ENCODE measurements at regions not wholly inside any gene's neighbourhood (a gene's known extent, or its start where the extent isn't known, plus 50 kb on each side); places are given as distances from the start of the nearest gene placed in this dataset.

DNA sequence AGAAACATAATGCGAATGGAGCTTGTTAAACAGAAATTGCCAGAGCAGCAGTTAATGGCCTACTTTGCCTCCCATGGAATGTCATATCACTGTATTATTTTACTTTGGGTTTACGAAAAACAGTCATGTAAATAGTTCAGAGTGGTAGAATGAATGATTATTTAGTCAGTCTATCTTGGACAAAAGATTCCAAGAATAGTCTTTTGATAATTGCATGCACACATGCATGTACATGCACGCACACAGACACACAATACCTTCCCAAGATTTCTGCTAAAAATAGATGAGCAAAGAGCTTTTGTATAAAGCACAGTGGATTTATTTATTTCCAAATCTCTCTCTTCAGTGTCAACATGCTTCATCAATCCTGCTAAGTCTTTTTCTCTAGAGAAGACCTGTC, 800.7 kb downstream of the DIPK2A start:
- no peak for DNase-seq (ENCODE audit: unreplicated experiment)
- Mint-ChIP-seq H3K9me3 (ENCODE audit: unreplicated experiment) (no peaks in the 10 kb centered on the region), H3K4me3 (ENCODE audit: unreplicated experiment) (no peak overlapping the region), H3K36me3 (ENCODE audit: insufficient read depth, unreplicated experiment) (no peaks in the 10 kb centered on the region), H3K27me3 (ENCODE audit: insufficient read depth, unreplicated experiment) (no peaks in the 10 kb centered on the region), H3K27ac (ENCODE audit: low read depth, unreplicated experiment) (no peak overlapping the region), H3K4me1 (ENCODE audit: insufficient read depth, unreplicated experiment) (no peaks in the 10 kb centered on the region)
- TF ChIP-seq, protein P1, sequence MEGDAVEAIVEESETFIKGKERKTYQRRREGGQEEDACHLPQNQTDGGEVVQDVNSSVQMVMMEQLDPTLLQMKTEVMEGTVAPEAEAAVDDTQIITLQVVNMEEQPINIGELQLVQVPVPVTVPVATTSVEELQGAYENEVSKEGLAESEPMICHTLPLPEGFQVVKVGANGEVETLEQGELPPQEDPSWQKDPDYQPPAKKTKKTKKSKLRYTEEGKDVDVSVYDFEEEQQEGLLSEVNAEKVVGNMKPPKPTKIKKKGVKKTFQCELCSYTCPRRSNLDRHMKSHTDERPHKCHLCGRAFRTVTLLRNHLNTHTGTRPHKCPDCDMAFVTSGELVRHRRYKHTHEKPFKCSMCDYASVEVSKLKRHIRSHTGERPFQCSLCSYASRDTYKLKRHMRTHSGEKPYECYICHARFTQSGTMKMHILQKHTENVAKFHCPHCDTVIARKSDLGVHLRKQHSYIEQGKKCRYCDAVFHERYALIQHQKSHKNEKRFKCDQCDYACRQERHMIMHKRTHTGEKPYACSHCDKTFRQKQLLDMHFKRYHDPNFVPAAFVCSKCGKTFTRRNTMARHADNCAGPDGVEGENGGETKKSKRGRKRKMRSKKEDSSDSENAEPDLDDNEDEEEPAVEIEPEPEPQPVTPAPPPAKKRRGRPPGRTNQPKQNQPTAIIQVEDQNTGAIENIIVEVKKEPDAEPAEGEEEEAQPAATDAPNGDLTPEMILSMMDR (IDR thresholded peaks at IDR 0.05; ENCODE audit: unreplicated experiment): no peak
- no TSS peak for BruUV-seq (replicated peaks)
- CTCF ChIA-PET: no interaction called here
- POLR2A ChIA-PET: interaction anchor here (0.6 kb wide), 1 partner anchor 791 kb away, joined by 3 read pairs; no protein-coding TSS in a partner anchor
- intact Hi-C loops (cut with micrococcal nuclease): loop anchor here (5.0 to 10.0 kb wide), 2 partner anchors 875 to 998 kb away; no protein-coding TSS in a partner anchor

DNA sequence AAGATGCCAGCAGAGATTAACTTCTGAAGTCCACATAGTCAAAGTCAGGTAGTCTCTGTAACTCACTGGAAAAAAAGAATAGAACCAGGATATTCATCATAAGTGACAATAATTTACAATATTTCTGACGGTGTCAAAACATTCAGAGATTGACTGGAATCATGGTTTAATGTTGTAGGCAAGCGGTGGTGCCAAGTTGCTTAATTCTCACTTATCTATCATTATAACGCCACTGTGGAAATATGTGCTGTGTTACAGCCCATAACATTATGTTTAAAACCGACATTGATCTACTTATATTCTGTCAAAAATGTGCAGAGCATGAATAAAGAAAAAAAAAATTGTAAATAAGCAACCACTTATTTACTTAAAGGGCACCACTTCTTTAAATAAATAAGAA, 801.7 kb downstream of the DIPK2A start:
- H3K9me3 Mint-ChIP-seq (ENCODE audit: unreplicated experiment): no peaks in the 10 kb centered on the region
- CTCF ChIA-PET: interaction anchor here (0.6 kb wide), 1 partner anchor 118 kb away, joined by 3 read pairs; no protein-coding TSS in a partner anchor
- BruUV-seq (replicated peaks): no TSS peak

DNA sequence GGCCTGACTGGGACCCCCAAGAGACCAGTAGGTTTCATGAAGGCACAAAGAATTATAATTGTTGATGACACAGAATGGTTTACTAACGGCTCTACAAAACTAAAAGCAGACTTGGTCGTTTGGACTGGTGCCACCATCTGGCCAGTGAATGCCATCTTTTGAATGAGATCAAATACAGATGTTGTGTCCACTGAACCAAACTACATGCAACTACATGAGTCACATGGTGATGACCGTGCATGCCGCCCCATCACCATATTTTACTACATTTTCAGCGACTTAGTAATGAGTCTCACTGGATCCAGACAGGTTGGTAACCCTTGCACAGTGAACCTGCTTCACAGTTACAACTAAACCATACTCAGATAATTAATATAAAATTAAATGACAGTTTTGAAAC, 803.3 kb downstream of the DIPK2A start:
- H3K36me3 Mint-ChIP-seq (ENCODE audit: insufficient read depth, unreplicated experiment): no peaks in the 10 kb centered on the region
- TF ChIP-seq, protein P1 (IDR thresholded peaks at IDR 0.05; ENCODE audit: unreplicated experiment): no peak
- DNase-seq (ENCODE audit: unreplicated experiment): no peak
- CTCF ChIA-PET: interaction anchor here (1.1 kb wide), 2 partner anchors 800 to 803 kb away, joined by 3 read pairs; partner anchors contain the start of gene DIPK2A
- H3K4me1 Mint-ChIP-seq (ENCODE audit: insufficient read depth, unreplicated experiment): no peaks in the 10 kb centered on the region
- no peaks in the 10 kb centered on the region for H3K9me3 Mint-ChIP-seq (ENCODE audit: unreplicated experiment)
- no peaks in the 10 kb centered on the region for H3K27me3 Mint-ChIP-seq (ENCODE audit: insufficient read depth, unreplicated experiment)
- H3K4me3 Mint-ChIP-seq (ENCODE audit: unreplicated experiment): no peak overlapping the region
- POLR2A ChIA-PET: no interaction called here
- intact Hi-C loops (cut with micrococcal nuclease): loop anchor here (5.0 to 10.0 kb wide), 2 partner anchors 878 to 1000 kb away; no protein-coding TSS in a partner anchor
- BruUV-seq (replicated peaks): no TSS peak
- no peak overlapping the region for H3K27ac Mint-ChIP-seq (ENCODE audit: low read depth, unreplicated experiment)

More for the DNA sequence above, 801.7 kb downstream of the DIPK2A start:
- intact Hi-C loops (cut with micrococcal nuclease): loop anchor here (5.0 to 10.0 kb wide), 2 partner anchors 876 to 999 kb away; no protein-coding TSS in a partner anchor
- H3K4me3 Mint-ChIP-seq (ENCODE audit: unreplicated experiment): no peak overlapping the region
- POLR2A ChIA-PET: no interaction called here
- no peak overlapping the region for H3K27ac Mint-ChIP-seq (ENCODE audit: low read depth, unreplicated experiment)
- no peaks in the 10 kb centered on the region for H3K36me3 Mint-ChIP-seq (ENCODE audit: insufficient read depth, unreplicated experiment)
- TF ChIP-seq, protein P1 (IDR thresholded peaks at IDR 0.05; ENCODE audit: unreplicated experiment): no peak
- DNase-seq (ENCODE audit: unreplicated experiment): no peak
- no peaks in the 10 kb centered on the region for H3K27me3 Mint-ChIP-seq (ENCODE audit: insufficient read depth, unreplicated experiment)
- H3K4me1 Mint-ChIP-seq (ENCODE audit: insufficient read depth, unreplicated experiment): no peaks in the 10 kb centered on the region

DNA sequence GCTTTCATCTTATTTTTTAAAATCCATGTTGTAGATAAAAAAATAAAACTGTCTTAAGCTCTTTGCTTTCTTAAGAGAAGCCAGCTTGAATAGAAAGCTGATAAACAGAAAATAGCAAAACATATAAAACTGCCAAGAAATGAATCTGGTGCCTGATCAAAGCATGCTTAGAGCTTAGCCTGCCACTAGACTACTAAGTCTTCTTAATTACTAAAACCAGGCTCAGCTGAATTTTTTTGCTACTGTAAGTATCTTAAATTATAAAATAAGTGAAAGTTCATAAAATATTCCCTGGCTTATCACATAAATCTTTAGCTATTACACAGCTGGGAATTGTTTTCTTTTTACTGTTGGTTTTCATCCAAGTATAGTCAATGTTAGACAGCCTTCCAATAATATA, 803.9 kb downstream of the DIPK2A start:
- POLR2A ChIA-PET: no interaction called here
- CTCF ChIA-PET: no interaction called here

More for the DNA sequence above, 803.9 kb downstream of the DIPK2A start:
- BruUV-seq (replicated peaks): no TSS peak
- no peaks in the 10 kb centered on the region for H3K36me3 Mint-ChIP-seq (ENCODE audit: insufficient read depth, unreplicated experiment)
- H3K4me3 Mint-ChIP-seq (ENCODE audit: unreplicated experiment): no peak overlapping the region
- no peak overlapping the region for H3K27ac Mint-ChIP-seq (ENCODE audit: low read depth, unreplicated experiment)
- TF ChIP-seq, protein P1 (IDR thresholded peaks at IDR 0.05; ENCODE audit: unreplicated experiment): no peak
- no peaks in the 10 kb centered on the region for H3K27me3 Mint-ChIP-seq (ENCODE audit: insufficient read depth, unreplicated experiment)
- DNase-seq (ENCODE audit: unreplicated experiment): no peak
- H3K4me1 Mint-ChIP-seq (ENCODE audit: insufficient read depth, unreplicated experiment): no peaks in the 10 kb centered on the region
- H3K9me3 Mint-ChIP-seq (ENCODE audit: unreplicated experiment): no peaks in the 10 kb centered on the region
- intact Hi-C loops (cut with micrococcal nuclease): loop anchor here (10.0 kb wide), 1 partner anchor 1001 kb away; no protein-coding TSS in a partner anchor
